Uterus (tissue), 3 donors: ENCODE measurements at regions not wholly inside any gene's neighbourhood (a gene's known extent, or its start where the extent isn't known, plus 50 kb on each side); places are given as distances from the start of the nearest gene placed in this dataset.
"Not testable (repeated sequence)": the region's sequence is repeated elsewhere in the genome, so short reads cannot be mapped to it uniquely, and the experiment has no call there.

ENCODE experiments used
- DNase-seq, 2 donors: peaks; one replicate each; pipeline ENCODE4 v3.0.0-alpha.2; 2019 to 2020
- H3K27ac ChIP-seq, 2 donors: fragments of 200-600 bp; sonication (generic); 1 replicate in 1 of 2; 2 replicates in 1 of 2; pipeline ENCODE4 v1.5.1; 2016 to 2018
- H3K27me3 ChIP-seq, 2 donors: fragments of 200-600 bp; sonication (generic); one replicate each; pipeline ENCODE4 v1.5.1; 2018 to 2019; ENCODE audit warnings: control low read depth in 1 of 2
- H3K36me3 ChIP-seq, 2 donors: fragments of 200-600 bp; sonication (generic); one replicate each; pipeline ENCODE4 v1.5.1; 2019; ENCODE audit warnings: control low read depth in 1 of 2
- H3K4me1 ChIP-seq, 2 donors: fragments of 200-600 bp; sonication (generic); one replicate each; pipeline ENCODE4 v1.5.1; 2018 to 2019; ENCODE audit warnings: control low read depth in 1 of 2
- H3K4me3 ChIP-seq, 2 donors: fragments of 200-600 bp; sonication (generic); 1 replicate in 1 of 2; 2 replicates in 1 of 2; pipeline ENCODE4 v1.5.1; 2018 to 2019; ENCODE audit warnings: mild to moderate bottlenecking in 1 of 2
- H3K9me3 ChIP-seq, 2 donors: fragments of 200-600 bp; sonication (generic); one replicate each; pipeline ENCODE4 v1.5.1; 2019; ENCODE audit warnings: control low read depth in 1 of 2
- POLR2A ChIP-seq, 2 donors: fragments of 450-650 bp; IDR thresholded peaks; one replicate each; pipeline ENCODE4 v1.6.1; 2016; ENCODE audit warnings: antibody characterized with exemption in 2 of 2, mild to moderate bottlenecking in 1 of 2, moderate library complexity in 1 of 2
- intact Hi-C: fragments of 100-400 bp; cut with DNase I; formaldehyde crosslinking; loops from one replicate; pipeline ENCODE4 v1.15.1; 2023; ENCODE audit warnings: low total_unique reads
- TF ChIP-seq, protein P1 (sequence below), 4 experiments: fragments of 200-600 bp in 2 of 4; fragments of 450-650 bp in 2 of 4; sonication (generic) in 2 of 4; IDR thresholded peaks; one replicate each; pipeline ENCODE4 v1.5.1; 2016 to 2019; ENCODE audit warnings: antibody characterized with exemption in 4 of 4, mild to moderate bottlenecking in 2 of 4, moderate library complexity in 1 of 4
- donor health status: DM: yes; HTN: yes; CAD: no.

DNA sequence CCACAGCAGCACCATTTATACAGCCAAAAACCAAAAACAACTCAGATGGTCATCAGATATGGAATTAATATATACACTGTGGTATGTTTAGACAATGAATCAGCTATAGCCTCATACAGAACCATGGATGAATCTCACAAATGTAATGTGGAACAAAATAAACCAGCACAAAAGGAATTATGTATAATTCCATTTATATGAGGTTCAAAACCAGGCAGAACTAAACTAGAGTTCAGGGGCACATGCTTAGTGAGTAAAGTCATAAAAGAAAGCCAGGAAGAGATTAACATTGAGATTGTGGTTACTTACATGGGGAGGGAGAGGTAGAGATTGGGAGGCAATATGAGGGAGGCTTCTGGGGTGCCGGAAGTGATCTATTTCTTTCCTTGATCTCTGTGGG, 231.1 kb downstream of the COPRS start:
- Histone ChIP-seq H3K4me1 (no peaks in the 10 kb centered on the region), H3K4me3 (no peak overlapping the region), H3K9me3 (peaks cover 0 to 18% of the 10 kb centered on the region in 2 donors), H3K27me3 (no peaks in the 10 kb centered on the region), H3K27ac (no peak overlapping the region), H3K36me3 (no peaks in the 10 kb centered on the region)
- TF ChIP-seq POLR2A (IDR thresholded peaks at IDR 0.05), result no peak
- TF ChIP-seq, protein P1, sequence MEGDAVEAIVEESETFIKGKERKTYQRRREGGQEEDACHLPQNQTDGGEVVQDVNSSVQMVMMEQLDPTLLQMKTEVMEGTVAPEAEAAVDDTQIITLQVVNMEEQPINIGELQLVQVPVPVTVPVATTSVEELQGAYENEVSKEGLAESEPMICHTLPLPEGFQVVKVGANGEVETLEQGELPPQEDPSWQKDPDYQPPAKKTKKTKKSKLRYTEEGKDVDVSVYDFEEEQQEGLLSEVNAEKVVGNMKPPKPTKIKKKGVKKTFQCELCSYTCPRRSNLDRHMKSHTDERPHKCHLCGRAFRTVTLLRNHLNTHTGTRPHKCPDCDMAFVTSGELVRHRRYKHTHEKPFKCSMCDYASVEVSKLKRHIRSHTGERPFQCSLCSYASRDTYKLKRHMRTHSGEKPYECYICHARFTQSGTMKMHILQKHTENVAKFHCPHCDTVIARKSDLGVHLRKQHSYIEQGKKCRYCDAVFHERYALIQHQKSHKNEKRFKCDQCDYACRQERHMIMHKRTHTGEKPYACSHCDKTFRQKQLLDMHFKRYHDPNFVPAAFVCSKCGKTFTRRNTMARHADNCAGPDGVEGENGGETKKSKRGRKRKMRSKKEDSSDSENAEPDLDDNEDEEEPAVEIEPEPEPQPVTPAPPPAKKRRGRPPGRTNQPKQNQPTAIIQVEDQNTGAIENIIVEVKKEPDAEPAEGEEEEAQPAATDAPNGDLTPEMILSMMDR (IDR thresholded peaks at IDR 0.05), result no peak
- intact Hi-C loops, result no loop called here
- no peak for DNase-seq

DNA sequence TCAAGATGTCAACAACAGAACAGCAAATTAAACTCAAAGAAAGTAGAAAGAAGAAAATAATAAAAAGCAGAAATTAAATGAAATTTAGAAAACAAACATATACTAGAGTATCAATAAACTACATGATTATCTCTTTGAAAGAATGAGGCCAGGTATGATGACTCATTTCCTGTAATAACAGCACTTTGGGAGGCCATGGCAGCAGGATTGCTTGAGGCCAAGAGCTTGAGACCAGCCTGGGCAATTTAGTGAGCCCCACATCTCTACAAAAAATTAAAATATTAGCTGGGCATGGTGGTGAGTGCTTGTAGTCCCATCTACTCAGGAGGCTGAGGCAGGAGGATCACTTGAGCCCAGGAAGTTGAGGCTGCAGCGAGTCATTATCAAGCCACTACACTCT, 232.5 kb downstream of the RAB11FIP4 start:
- Histone ChIP-seq H3K27me3 (no peaks in the 10 kb centered on the region), H3K36me3 (no peaks in the 10 kb centered on the region), H3K27ac (no peak overlapping the region), H3K4me3 (no peak overlapping the region), H3K9me3 (peaks cover 0 to 18% of the 10 kb centered on the region in 2 donors), H3K4me1 (no peaks in the 10 kb centered on the region)
- no peak for TF ChIP-seq POLR2A (IDR thresholded peaks at IDR 0.05)
- TF ChIP-seq, protein P1 (IDR thresholded peaks at IDR 0.05), result no peak
- no peak for DNase-seq
- intact Hi-C loops, result no loop called here

DNA sequence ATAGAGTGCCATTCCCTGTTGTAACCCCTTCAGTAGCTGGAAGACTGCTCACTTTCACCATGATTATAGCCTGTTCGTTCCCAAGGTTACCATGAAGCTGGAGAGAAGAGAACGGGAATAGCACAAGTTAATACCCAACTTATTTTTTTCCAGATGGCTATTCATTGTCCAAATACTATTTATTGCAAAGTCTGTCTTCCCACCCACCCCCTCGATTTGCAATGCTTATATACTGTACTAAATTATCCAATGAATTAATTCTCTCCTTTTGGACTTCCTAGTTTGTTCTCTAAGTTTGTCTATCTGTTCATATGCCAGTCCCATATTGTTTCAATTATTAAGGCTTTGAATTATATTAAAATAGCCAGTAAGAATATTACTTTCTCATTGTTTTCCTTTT, 231.0 kb downstream of the RAB11FIP4 start:
- no peak for DNase-seq
- no peak overlapping the region for H3K27ac ChIP-seq
- TF ChIP-seq, protein P1 (IDR thresholded peaks at IDR 0.05), result no peak
- no peaks in the 10 kb centered on the region for H3K36me3 ChIP-seq
- H3K27me3 ChIP-seq, result no peaks in the 10 kb centered on the region
- H3K4me3 ChIP-seq, result no peak overlapping the region
- peaks cover 0 to 18% of the 10 kb centered on the region in 2 donors for H3K9me3 ChIP-seq
- intact Hi-C loops, result no loop called here
- no peaks in the 10 kb centered on the region for H3K4me1 ChIP-seq

DNA sequence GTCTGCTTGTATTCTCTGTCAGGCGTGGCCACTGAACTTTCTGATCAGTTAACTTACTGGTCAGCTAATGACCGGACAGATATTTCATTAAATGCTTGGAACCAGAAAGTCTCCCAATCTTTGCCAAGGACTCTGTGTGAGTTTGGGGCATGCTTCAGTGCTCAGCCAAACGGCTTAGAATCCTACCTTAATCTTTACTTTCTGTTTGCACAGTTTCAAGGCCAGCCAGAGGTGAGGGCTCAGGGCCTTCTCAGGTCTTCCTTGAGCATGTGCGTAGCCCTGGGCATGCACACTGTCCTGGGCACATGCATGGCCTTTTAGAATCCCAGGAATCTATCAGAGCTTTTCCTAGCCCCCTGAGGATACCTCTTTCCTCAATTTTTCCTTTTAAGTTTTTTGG, 230.1 kb downstream of the RAB11FIP4 start:
- intact Hi-C loops, result no loop called here
- no peak for DNase-seq
- no peak for TF ChIP-seq POLR2A (IDR thresholded peaks at IDR 0.05)
- TF ChIP-seq, protein P1 (IDR thresholded peaks at IDR 0.05), result no peak
- peaks cover 0 to 18% of the 10 kb centered on the region in 2 donors for H3K9me3 ChIP-seq
- H3K4me1 ChIP-seq, result no peaks in the 10 kb centered on the region
- no peaks in the 10 kb centered on the region for H3K36me3 ChIP-seq
- no peak overlapping the region for H3K27ac ChIP-seq
- H3K27me3 ChIP-seq, result no peaks in the 10 kb centered on the region
- H3K4me3 ChIP-seq, result no peak overlapping the region

DNA sequence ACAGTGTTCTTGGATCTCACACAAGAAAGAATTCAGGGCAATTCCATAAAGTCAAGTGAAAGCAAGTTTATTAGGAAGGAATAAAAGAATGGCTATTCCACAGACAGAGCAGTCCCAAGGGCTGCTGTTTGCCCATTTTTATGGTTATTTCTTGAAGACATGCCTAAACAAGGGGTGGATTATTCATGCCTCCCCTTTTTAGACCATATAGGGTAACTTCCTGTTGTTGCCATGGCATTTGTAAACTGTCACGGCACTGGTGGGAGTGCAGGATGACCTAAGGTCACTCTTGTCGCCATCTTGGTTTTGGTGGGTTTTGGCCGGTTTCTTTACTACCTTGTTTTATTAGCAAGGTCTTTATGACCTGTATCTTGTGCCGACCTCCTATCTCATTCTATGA, 219.6 kb downstream of the RAB11FIP4 start:
- DNase-seq, H3K27me3 ChIP-seq, H3K27ac ChIP-seq, intact Hi-C loops, H3K36me3 ChIP-seq, H3K4me1 ChIP-seq, H3K9me3 ChIP-seq, H3K4me3 ChIP-seq: not testable (repeated sequence)
